AG10803 (cell line): ENCODE measurements at regions not wholly inside any gene's neighbourhood (a gene's known extent, or its start where the extent isn't known, plus 50 kb on each side); places are given as distances from the start of the nearest gene placed in this dataset.

Experiments used
- DNase-seq: peaks from one replicate; pipeline ENCODE4 v3.0.0; 2010; ENCODE audit warnings: low read depth
- H3K4me3 ChIP-seq: 2 replicates; pipeline ENCODE4 v1.5.1; 2011; ENCODE audit warnings: mild to moderate bottlenecking, low read length, control low read depth
- TF ChIP-seq, protein P1 (sequence below): conservative IDR thresholded peaks from 2 replicates; pipeline ENCODE4 v1.5.1; 2011; ENCODE audit warnings: mild to moderate bottlenecking, low read length, control low read depth, inconsistent platforms

DNA sequence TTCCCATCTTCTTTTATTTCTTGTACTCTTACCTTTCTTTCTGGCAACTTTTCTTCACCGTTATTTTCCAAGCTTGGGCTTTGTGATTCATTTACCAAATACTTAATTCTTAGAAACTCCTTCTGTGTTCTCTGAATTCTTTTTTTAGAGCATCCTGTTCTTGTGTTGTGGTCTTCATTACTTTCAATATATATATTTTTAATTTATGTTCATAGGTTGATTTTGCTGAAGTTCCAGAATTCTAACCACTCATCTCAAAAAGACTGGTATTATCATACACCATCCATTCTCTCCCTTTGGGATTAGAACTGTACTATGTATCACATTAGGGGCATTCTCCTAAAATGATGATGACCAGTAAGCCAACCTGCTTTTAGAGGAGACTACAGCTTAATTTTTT, 362.3 kb upstream of the CBLB start:
- H3K4me3 ChIP-seq, result no peak overlapping the region
- TF ChIP-seq, protein P1, sequence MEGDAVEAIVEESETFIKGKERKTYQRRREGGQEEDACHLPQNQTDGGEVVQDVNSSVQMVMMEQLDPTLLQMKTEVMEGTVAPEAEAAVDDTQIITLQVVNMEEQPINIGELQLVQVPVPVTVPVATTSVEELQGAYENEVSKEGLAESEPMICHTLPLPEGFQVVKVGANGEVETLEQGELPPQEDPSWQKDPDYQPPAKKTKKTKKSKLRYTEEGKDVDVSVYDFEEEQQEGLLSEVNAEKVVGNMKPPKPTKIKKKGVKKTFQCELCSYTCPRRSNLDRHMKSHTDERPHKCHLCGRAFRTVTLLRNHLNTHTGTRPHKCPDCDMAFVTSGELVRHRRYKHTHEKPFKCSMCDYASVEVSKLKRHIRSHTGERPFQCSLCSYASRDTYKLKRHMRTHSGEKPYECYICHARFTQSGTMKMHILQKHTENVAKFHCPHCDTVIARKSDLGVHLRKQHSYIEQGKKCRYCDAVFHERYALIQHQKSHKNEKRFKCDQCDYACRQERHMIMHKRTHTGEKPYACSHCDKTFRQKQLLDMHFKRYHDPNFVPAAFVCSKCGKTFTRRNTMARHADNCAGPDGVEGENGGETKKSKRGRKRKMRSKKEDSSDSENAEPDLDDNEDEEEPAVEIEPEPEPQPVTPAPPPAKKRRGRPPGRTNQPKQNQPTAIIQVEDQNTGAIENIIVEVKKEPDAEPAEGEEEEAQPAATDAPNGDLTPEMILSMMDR, result no peak
- DNase-seq, result no peak

DNA sequence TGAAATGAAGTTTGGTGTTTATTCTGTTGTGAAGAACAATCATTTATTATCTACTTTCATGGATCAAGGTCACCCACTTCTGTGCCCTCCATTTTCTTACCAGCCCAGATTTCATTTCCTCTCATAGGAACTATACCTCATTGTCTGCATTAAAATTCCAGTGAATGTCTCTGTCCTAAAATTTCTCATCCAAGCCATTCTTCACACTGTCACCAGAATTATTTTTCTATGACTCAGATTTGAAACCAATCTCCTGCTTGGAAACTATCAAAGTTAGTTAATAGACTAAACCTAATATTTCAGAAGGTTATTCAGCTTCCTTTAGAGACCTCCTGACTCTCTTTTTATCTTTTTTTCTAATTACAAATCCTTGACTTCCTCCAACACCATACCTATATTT, 364.1 kb upstream of the CBLB start:
- H3K4me3 ChIP-seq, result no peak overlapping the region
- peak; percentile 11 for DNase-seq
- TF ChIP-seq, protein P1, result no peak

DNA sequence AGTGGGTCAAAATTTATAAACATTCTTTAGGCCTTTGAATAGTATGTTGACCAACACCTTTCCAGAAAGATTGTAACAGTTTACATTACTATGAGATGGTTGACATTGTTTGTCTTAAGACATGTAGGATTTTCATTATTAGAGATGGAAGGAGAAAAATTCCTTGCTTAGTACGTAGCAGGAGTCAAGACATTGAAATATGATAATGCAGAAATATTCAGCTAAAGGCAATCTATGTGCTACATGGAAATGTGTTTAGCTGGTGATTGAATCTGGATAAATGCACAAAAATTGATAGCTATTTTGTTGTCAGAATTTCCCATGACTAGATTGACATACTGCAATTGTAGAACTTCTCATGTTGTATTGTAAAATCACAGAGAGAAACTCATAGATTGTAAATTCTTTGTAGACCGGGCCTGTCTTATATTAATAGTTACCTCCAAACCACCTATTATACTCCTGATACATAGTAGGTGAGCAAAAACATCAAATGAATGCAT, 370.4 kb upstream of the CBLB start:
- H3K4me3 ChIP-seq, result no peak overlapping the region
- no peak for DNase-seq
- TF ChIP-seq, protein P1, result no peak

DNA sequence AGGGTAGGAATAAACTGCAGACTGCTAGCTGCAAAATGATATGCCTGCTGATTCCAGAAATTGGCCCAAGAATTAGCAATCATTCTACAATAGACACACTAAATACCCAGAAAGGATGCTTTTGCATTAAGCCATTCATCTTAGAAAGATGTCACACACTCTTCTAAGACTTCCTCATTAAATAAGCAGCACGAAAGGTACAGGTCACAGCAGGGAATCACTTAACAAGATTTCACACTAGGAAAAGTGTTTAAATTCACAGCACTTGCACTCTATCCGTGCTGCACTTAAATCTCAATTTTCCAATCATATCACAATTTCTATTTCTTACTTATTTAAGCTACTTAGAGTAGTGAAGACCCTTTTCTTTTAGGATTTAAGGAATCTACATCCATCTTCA, 372.8 kb upstream of the CBLB start:
- no peak for DNase-seq
- H3K4me3 ChIP-seq, result no peak overlapping the region
- TF ChIP-seq, protein P1, result no peak

DNA sequence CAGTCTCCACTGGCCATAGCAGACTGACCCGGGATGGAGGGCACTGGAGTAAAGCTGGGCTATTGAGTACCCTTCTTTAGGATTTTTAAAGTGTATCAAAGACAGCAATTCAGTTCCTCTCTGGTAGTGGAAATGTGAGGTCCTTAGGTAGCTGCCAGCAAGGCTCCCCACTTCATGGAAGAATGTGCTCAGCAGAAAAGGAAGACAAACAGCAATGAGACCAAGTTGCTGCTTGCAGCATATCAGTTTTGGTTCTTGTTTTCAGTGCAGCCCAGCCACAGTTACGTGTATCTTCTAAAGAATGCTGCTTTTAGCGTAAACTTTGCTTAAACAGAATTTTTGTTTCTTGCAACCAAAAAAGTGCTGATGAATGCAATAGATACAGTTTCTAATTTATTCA, 374.0 kb upstream of the CBLB start:
- TF ChIP-seq, protein P1, result no peak
- no peak overlapping the region for H3K4me3 ChIP-seq
- no peak for DNase-seq

DNA sequence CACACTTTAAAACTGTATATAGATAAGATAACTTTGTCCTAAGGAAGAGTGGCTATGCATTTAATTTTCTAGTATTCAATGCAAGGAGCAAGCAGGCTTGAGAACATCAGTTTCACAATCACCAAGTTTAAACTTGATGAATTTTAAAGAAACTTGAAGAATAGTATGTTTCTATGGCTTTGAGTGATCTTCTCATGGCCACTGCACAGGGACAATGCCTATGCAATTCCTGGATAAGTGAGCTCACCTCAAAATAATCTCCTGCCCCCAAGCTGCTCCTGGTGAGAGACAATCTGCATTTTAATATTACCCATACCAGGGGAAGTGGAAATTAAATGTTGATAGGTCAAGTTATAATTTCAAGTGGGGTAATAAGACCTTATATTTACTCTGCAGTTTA, 376.6 kb upstream of the CBLB start:
- no peak overlapping the region for H3K4me3 ChIP-seq
- TF ChIP-seq, protein P1, result no peak
- no peak for DNase-seq

DNA sequence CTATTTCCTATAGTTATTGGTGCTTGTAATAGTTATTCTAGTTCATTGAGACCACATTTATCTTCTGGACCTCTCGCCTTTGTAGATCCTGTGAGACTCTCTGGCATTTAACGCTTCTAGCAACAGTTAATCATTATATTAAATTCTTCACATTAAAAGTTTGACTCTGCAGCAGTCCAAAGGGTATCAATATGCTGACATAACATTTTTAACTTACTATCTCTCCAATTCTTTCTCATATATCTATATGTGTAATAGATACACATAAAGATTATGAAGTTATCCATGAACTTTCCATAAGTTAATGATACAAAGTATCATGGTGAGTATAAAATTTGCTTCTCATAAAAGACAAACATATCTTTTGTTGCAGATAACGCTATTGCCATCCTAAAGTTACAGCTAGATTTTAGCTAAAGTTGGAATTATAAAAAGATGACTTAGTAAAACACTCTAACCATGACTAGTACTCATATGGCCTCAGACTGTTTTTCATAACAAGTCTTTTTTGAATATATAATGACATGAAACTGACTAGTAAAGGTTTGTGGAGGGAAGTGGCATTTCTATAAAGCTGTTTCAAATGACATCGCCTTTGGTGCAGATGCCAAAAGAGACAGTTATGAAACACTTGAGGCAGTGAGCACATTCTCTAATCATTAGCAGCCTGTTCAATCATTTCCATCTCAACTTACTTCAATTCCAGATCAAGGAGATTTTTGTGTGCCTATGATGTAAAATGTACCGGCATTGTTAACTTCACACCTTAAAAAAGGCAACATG, 379.3 kb upstream of the CBLB start:
- TF ChIP-seq, protein P1, result no peak
- DNase-seq, result peak; percentile 60
- no peak overlapping the region for H3K4me3 ChIP-seq
